Mesenchymal stem cell (in vitro differentiated cells and primary cell): ENCODE measurements at regions not wholly inside any gene's neighbourhood (a gene's known extent, or its start where the extent isn't known, plus 50 kb on each side); places are given as distances from the start of the nearest gene placed in this dataset.

Experiments
- DNase-seq: peaks from one replicate; pipeline ENCODE4 v3.0.0-alpha.2; 2013
- H2AFZ ChIP-seq: one replicate; pipeline ENCODE4 v1.6.1; 2013; ENCODE audit warnings: low read depth, mild to moderate bottlenecking, control low read depth, inconsistent platforms, low read length, moderate library complexity
- H2AK5ac ChIP-seq: 2 replicates; pipeline ENCODE4 v1.6.1; 2013; ENCODE audit warnings: low read length, moderate library complexity, mild to moderate bottlenecking, inconsistent platforms; ENCODE audit not compliant: severe bottlenecking
- H2BK120ac ChIP-seq: one replicate; pipeline ENCODE4 v1.6.1; 2013; ENCODE audit warnings: low read depth, mild to moderate bottlenecking, inconsistent platforms, low read length, moderate library complexity
- H2BK12ac ChIP-seq, 2 experiments: one replicate each; pipeline ENCODE4 v1.6.1; 2013; ENCODE audit warnings: inconsistent platforms in 2 of 2, low read length in 2 of 2, mild to moderate bottlenecking in 2 of 2, moderate library complexity in 2 of 2, control low read depth in 1 of 2
- H2BK15ac ChIP-seq: one replicate; pipeline ENCODE4 v1.6.1; 2013; ENCODE audit warnings: mild to moderate bottlenecking, low read depth, inconsistent platforms; ENCODE audit not compliant: poor library complexity, severe bottlenecking
- H2BK5ac ChIP-seq: 2 replicates; pipeline ENCODE4 v1.6.1; 2013; ENCODE audit warnings: low read depth, mild to moderate bottlenecking, low read length, control low read depth, inconsistent platforms; ENCODE audit not compliant: poor library complexity, severe bottlenecking
- H3K14ac ChIP-seq, 2 experiments: one replicate each; pipeline ENCODE4 v1.6.1; 2013; ENCODE audit warnings: inconsistent platforms in 2 of 2, low read length in 2 of 2, control low read depth in 1 of 2, mild to moderate bottlenecking in 1 of 2, moderate library complexity in 1 of 2
- H3K18ac ChIP-seq, 2 experiments: one replicate each; pipeline ENCODE4 v1.6.1; 2013; ENCODE audit warnings: inconsistent platforms in 2 of 2, low read length in 2 of 2, control low read depth in 1 of 2, low read depth in 1 of 2, mild to moderate bottlenecking in 1 of 2
- H3K23ac ChIP-seq, 2 experiments: one replicate each; pipeline ENCODE4 v1.6.1; 2013; ENCODE audit warnings: inconsistent platforms in 2 of 2, low read length in 2 of 2, mild to moderate bottlenecking in 2 of 2, moderate library complexity in 2 of 2, control low read depth in 1 of 2
- H3K27ac ChIP-seq: 2 replicates; pipeline ENCODE4 v1.5.1; 2013; ENCODE audit warnings: mild to moderate bottlenecking, moderate library complexity, low read length, control low read depth, inconsistent platforms; ENCODE audit not compliant: poor library complexity, severe bottlenecking
- H3K27me3 ChIP-seq, 2 experiments: 2 replicates each; pipeline versions ENCODE4 v1.6.1 to v1.7.0; 2013; ENCODE audit warnings: low read length in 2 of 2, mild to moderate bottlenecking in 2 of 2, moderate library complexity in 2 of 2, control low read depth in 1 of 2, inconsistent platforms in 1 of 2; ENCODE audit not compliant: control insufficient read depth in 1 of 2, insufficient read depth in 1 of 2
- H3K36me3 ChIP-seq, 2 experiments: 2 replicates each; pipeline versions ENCODE4 v1.6.1 to v1.7.0; 2013; ENCODE audit warnings: low read length in 2 of 2, control low read depth in 1 of 2, inconsistent platforms in 1 of 2, low read depth in 1 of 2, mild to moderate bottlenecking in 1 of 2; ENCODE audit not compliant: insufficient read depth in 2 of 2, control insufficient read depth in 1 of 2
- H3K4ac ChIP-seq, 2 experiments: one replicate each; pipeline ENCODE4 v1.6.1; 2013; ENCODE audit warnings: inconsistent platforms in 2 of 2, low read length in 2 of 2, mild to moderate bottlenecking in 2 of 2, moderate library complexity in 2 of 2, control low read depth in 1 of 2, low read depth in 1 of 2
- H3K4me1 ChIP-seq: 2 replicates; pipeline ENCODE4 v1.6.1; 2013; ENCODE audit warnings: low read depth, low read length, control low read depth; ENCODE audit not compliant: control insufficient read depth, insufficient read depth
- H3K4me2 ChIP-seq: 2 replicates; pipeline ENCODE4 v1.6.1; 2013; ENCODE audit warnings: low read length, mild to moderate bottlenecking, inconsistent platforms; ENCODE audit not compliant: poor library complexity, severe bottlenecking
- H3K4me3 ChIP-seq, 2 experiments: 2 replicates each; pipeline versions ENCODE4 v1.5.1 to v1.7.0; 2013; ENCODE audit warnings: low read length in 2 of 2, mild to moderate bottlenecking in 2 of 2, control low read depth in 1 of 2, low read depth in 1 of 2; ENCODE audit not compliant: insufficient read depth in 1 of 2
- H3K79me1 ChIP-seq: replicated peaks from 2 replicates; pipeline ENCODE4 v1.6.1; 2013; ENCODE audit warnings: mild to moderate bottlenecking, control low read depth, low read length, inconsistent platforms; ENCODE audit not compliant: poor library complexity, severe bottlenecking
- H3K9ac ChIP-seq: 2 replicates; pipeline ENCODE4 v1.7.0; 2013; ENCODE audit warnings: mild to moderate bottlenecking, low read length, moderate library complexity
- H3K9me3 ChIP-seq: 2 replicates; pipeline ENCODE4 v1.7.0; 2013; ENCODE audit warnings: mild to moderate bottlenecking, low read length; ENCODE audit not compliant: control insufficient read depth
- H4K8ac ChIP-seq: one replicate; pipeline ENCODE4 v1.6.1; 2013; ENCODE audit warnings: inconsistent platforms, mild to moderate bottlenecking, low read length, moderate library complexity
- H4K91ac ChIP-seq: one replicate; pipeline ENCODE4 v1.6.1; 2013; ENCODE audit warnings: mild to moderate bottlenecking, low read length, inconsistent platforms
- WGBS: methylation state at CpG from one replicate; pipeline ENCODE4 v1.1.7; 2013; ENCODE audit warnings: mixed read lengths; 5-methylcytosine and 5-hydroxymethylcytosine counted together

- Histone ChIP-seq H4K8ac (no peak overlapping the region), H3K4me2 (no peak overlapping the region), H3K27me3 (no peaks in the 10 kb centered on the region), H3K23ac (no peak overlapping the region), H2BK120ac (no peak overlapping the region), H3K4ac (no peak overlapping the region), H3K14ac (no peak overlapping the region), H2AK5ac (no peak overlapping the region), H3K9me3 (peaks cover 10% of the 10 kb centered on the region), H4K91ac (no peak overlapping the region), H3K27ac (no peak overlapping the region), H2BK15ac (no peak overlapping the region), H3K4me3 (no peak overlapping the region), H3K4me1 (no peaks in the 10 kb centered on the region), H3K36me3 (no peaks in the 10 kb centered on the region), H2AFZ (no peak overlapping the region), H3K18ac (no peak overlapping the region), H2BK5ac (no peak overlapping the region), H2BK12ac (no peak overlapping the region), H3K79me1 (no peaks in the 10 kb centered on the region), H3K9ac (no peak overlapping the region)
- 83% methylated on average over 2 of the region's 3 CpGs for WGBS
- DNase-seq, result no peak
Observed at GRCh38 chr12:118467641-118468305, 91.4 kb downstream of the SUDS3 start.

GRCh38 chr12:118472940-118473339, 96.6 kb downstream of the SUDS3 start:
- no peak overlapping the region for H2BK120ac ChIP-seq
- H2BK12ac ChIP-seq, result no peak overlapping the region
- no peaks in the 10 kb centered on the region for H3K27me3 ChIP-seq
- H3K4me3 ChIP-seq, result no peak overlapping the region
- H3K36me3 ChIP-seq, result no peaks in the 10 kb centered on the region
- no peak overlapping the region for H2AK5ac ChIP-seq
- no peak overlapping the region for H3K4me2 ChIP-seq
- no peak overlapping the region for H3K4ac ChIP-seq
- H2BK15ac ChIP-seq, result no peak overlapping the region
- no CpG with 5 or more reads among the region's 1 CpG for WGBS
- no peak overlapping the region for H4K8ac ChIP-seq
- no peak overlapping the region for H3K14ac ChIP-seq
- H3K23ac ChIP-seq, result no peak overlapping the region
- H3K27ac ChIP-seq, result no peak overlapping the region
- H2AFZ ChIP-seq, result no peak overlapping the region
- no peaks in the 10 kb centered on the region for H3K79me1 ChIP-seq
- no peak overlapping the region for H3K9ac ChIP-seq
- no peak overlapping the region for H4K91ac ChIP-seq
- H3K4me1 ChIP-seq, result no peaks in the 10 kb centered on the region
- no peak overlapping the region for H3K18ac ChIP-seq
- DNase-seq, result no peak
- H2BK5ac ChIP-seq, result no peak overlapping the region
- peaks cover 5% of the 10 kb centered on the region for H3K9me3 ChIP-seq

GRCh38 chr12:118480235-118480634, 103.9 kb downstream of the SUDS3 start:
- H3K23ac ChIP-seq, result no peak overlapping the region
- no peak overlapping the region for H2BK120ac ChIP-seq
- no peak overlapping the region for H2BK15ac ChIP-seq
- H3K4me1 ChIP-seq, result no peaks in the 10 kb centered on the region
- 74% methylated on average over 4 of the region's 4 CpGs for WGBS
- H3K79me1 ChIP-seq, result no peaks in the 10 kb centered on the region
- H3K9me3 ChIP-seq, result no peaks in the 10 kb centered on the region
- DNase-seq, result no peak
- no peak overlapping the region for H3K9ac ChIP-seq
- no peak overlapping the region for H3K18ac ChIP-seq
- H4K8ac ChIP-seq, result no peak overlapping the region
- no peak overlapping the region for H4K91ac ChIP-seq
- no peak overlapping the region for H3K27ac ChIP-seq
- H3K27me3 ChIP-seq, result no peaks in the 10 kb centered on the region
- no peak overlapping the region for H2BK12ac ChIP-seq
- H2BK5ac ChIP-seq, result no peak overlapping the region
- no peak overlapping the region for H2AFZ ChIP-seq
- H3K14ac ChIP-seq, result no peak overlapping the region
- no peak overlapping the region for H3K4me2 ChIP-seq
- H3K36me3 ChIP-seq, result no peaks in the 10 kb centered on the region
- H2AK5ac ChIP-seq, result no peak overlapping the region
- H3K4ac ChIP-seq, result no peak overlapping the region
- H3K4me3 ChIP-seq, result no peak overlapping the region

GRCh38 chr12:118488034-118488433, 111.7 kb downstream of the SUDS3 start:
- Histone ChIP-seq H3K14ac (no peak overlapping the region), H3K23ac (no peak overlapping the region), H3K4ac (no peak overlapping the region), H3K27ac (no peak overlapping the region), H4K8ac (no peak overlapping the region), H2BK12ac (no peak overlapping the region), H4K91ac (no peak overlapping the region), H3K9ac (no peak overlapping the region), H2BK5ac (no peak overlapping the region), H3K79me1 (no peaks in the 10 kb centered on the region), H3K18ac (no peak overlapping the region), H2BK120ac (no peak overlapping the region), H2AK5ac (no peak overlapping the region), H3K4me3 (no peak overlapping the region), H3K4me1 (no peaks in the 10 kb centered on the region), H2BK15ac (no peak overlapping the region), H3K27me3 (no peaks in the 10 kb centered on the region), H3K4me2 (no peak overlapping the region), H3K36me3 (no peaks in the 10 kb centered on the region), H3K9me3 (peaks cover 7% of the 10 kb centered on the region), H2AFZ (no peak overlapping the region)
- DNase-seq, result no peak
- 35% methylated on average over 2 of the region's 2 CpGs for WGBS
